Psoas muscle (tissue), 7 donors: ENCODE measurements at regions not wholly inside any gene's neighbourhood (a gene's known extent, or its start where the extent isn't known, plus 50 kb on each side); places are given as distances from the start of the nearest gene placed in this dataset.

Source experiments
- ATAC-seq, 4 donors: fragments of 200-7000 bp; cut with Tn5 transposase; one replicate each; pipeline ENCODE4 v1.9.1; 2020; ENCODE audit warnings: moderate library complexity in 3 of 4, mild to moderate bottlenecking in 2 of 4
- DNase-seq, 2 donors: peaks; one replicate each; pipeline ENCODE4 v3.0.0-alpha.2; 2020
- H3K27ac ChIP-seq: fragments of 200-600 bp; one replicate; pipeline ENCODE4 v1.8.0; 2022
- H3K27me3 ChIP-seq, 3 donors: fragments of 200-600 bp in 1 of 3; one replicate each; pipeline versions ENCODE4 v1.6.1 to v1.8.0; 2013 to 2022; ENCODE audit warnings: low read length in 2 of 3, mild to moderate bottlenecking in 2 of 3, moderate library complexity in 1 of 3; ENCODE audit not compliant: insufficient read depth in 3 of 3
- H3K36me3 ChIP-seq, 2 donors: fragments of 200-600 bp in 1 of 2; one replicate each; pipeline versions ENCODE4 v1.6.1 to v1.8.0; 2013 to 2022; ENCODE audit warnings: low read depth in 1 of 2, mild to moderate bottlenecking in 1 of 2, moderate library complexity in 1 of 2; ENCODE audit not compliant: insufficient read depth in 1 of 2
- H3K4me1 ChIP-seq: fragments of 200-600 bp; one replicate; pipeline ENCODE4 v1.8.0; 2022
- H3K4me3 ChIP-seq: fragments of 200-600 bp; one replicate; pipeline ENCODE4 v1.8.0; 2022; ENCODE audit warnings: mild to moderate bottlenecking
- H3K9me3 ChIP-seq: fragments of 200-600 bp; one replicate; pipeline ENCODE4 v1.8.0; 2022
- WGBS, 3 donors: extraction: QIAGEN DNeasy Blood & Tissue Kit; methylation state at CpG; one replicate each; pipeline versions ENCODE4 v1.1.6 to v1.1.7; 2013; 5-methylcytosine and 5-hydroxymethylcytosine counted together
- intact Hi-C, 2 donors: fragments of 100-400 bp; cut with DNase I; formaldehyde crosslinking; loops; one replicate each; pipeline versions ENCODE4 v1.11.0 to v1.14.2; 2022
- TF ChIP-seq, protein P1 (sequence below): fragments of 200-600 bp; IDR thresholded peaks from one replicate; pipeline ENCODE4 v1.8.0; 2022; ENCODE audit warnings: antibody characterized with exemption
- donor health status: healthy with polysubstance abuse.
- donor health status: DM: no; HTN: no; CAD: no; lungs with moderate emphysema.
- donor health status: Bipolar disorder and iron deficiency.
- donor health status: healthy.
- donor health status: DM: yes; HTN: yes; CAD: no.
- donor health status: DM: no; HTN: no; CAD: no.
- donor health status: DM: yes; HTN: yes; CAD: no.

DNA sequence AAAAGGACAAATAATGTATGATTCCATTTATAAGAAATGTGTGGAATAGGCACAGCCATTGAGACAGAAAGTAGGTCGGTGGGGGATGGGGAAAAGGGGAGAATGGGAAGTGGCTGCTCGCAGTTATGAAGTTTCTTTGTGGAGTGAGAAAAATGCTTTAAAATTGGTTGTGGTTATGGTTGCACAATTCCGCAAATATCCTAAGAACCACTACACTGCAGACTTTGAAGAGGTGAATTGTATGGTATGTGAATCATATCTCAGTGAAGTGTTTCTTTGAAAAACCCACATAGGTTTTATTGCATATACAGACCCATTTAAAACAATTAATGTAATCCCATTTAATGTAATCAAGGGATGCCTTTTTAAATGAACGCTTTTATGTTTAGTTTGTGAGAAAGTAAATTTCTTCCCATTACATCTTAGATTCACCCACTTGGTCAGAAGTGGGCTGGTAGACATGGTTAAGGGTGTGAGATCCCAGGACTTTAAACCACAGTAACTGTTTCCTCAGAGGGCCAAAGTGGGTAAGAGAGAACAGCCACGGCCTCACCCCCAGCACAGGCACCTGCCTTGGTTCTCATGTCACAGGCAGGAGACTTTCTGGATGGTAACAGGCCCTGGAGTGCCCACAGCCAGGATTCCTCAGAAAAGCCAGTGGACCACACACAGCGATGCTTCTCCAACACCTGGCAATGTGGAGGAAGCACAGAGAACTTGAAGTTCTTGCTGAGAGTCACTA, 119.3 kb upstream of the GJB6 start:
- no peak overlapping the region for H3K4me3 ChIP-seq
- H3K27me3 ChIP-seq: no peaks in the 10 kb centered on the region
- no peak overlapping the region for H3K27ac ChIP-seq
- H3K9me3 ChIP-seq: no peaks in the 10 kb centered on the region
- no peaks in the 10 kb centered on the region for H3K36me3 ChIP-seq
- DNase-seq: no peak
- WGBS, 3 donors: 79 to 86% (median 85%) methylated on average over 6 of the region's 6 CpGs
- ATAC-seq: no peak
- intact Hi-C loops: no loop called here
- TF ChIP-seq, protein P1, sequence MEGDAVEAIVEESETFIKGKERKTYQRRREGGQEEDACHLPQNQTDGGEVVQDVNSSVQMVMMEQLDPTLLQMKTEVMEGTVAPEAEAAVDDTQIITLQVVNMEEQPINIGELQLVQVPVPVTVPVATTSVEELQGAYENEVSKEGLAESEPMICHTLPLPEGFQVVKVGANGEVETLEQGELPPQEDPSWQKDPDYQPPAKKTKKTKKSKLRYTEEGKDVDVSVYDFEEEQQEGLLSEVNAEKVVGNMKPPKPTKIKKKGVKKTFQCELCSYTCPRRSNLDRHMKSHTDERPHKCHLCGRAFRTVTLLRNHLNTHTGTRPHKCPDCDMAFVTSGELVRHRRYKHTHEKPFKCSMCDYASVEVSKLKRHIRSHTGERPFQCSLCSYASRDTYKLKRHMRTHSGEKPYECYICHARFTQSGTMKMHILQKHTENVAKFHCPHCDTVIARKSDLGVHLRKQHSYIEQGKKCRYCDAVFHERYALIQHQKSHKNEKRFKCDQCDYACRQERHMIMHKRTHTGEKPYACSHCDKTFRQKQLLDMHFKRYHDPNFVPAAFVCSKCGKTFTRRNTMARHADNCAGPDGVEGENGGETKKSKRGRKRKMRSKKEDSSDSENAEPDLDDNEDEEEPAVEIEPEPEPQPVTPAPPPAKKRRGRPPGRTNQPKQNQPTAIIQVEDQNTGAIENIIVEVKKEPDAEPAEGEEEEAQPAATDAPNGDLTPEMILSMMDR: no peak
- H3K4me1 ChIP-seq: no peaks in the 10 kb centered on the region

GRCh38 chr13:20350819-20351218, 118.7 kb upstream of the GJB6 start:
- no peaks in the 10 kb centered on the region for H3K27me3 ChIP-seq
- no peaks in the 10 kb centered on the region for H3K4me1 ChIP-seq
- no peaks in the 10 kb centered on the region for H3K36me3 ChIP-seq
- TF ChIP-seq, protein P1: no peak
- no peak overlapping the region for H3K4me3 ChIP-seq
- DNase-seq (no peak), ATAC-seq (no peak)
- WGBS, 3 donors: 82 to 85% (median 83%) methylated on average over 6 of the region's 6 CpGs
- intact Hi-C loops: no loop called here
- no peak overlapping the region for H3K27ac ChIP-seq
- no peaks in the 10 kb centered on the region for H3K9me3 ChIP-seq

DNA sequence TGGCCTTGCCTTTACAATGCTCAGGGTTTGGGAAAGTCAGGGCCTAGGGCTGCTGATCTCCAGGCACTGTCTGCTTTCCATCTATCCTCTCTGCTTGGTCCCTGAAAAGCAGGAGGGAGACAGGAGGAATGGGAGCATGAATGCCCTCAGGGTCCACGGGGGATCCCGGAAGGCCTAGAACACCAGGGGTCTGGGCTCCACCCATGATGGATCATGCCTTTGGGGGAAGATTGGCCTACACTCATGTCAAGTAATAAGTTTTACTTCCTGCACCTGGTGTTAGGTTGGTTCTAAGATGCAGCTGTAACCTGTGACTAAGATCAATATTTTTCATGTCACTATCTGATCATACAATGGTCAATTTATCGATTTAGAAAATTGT, 118.3 kb upstream of the GJB6 start:
- no peaks in the 10 kb centered on the region for H3K9me3 ChIP-seq
- DNase-seq (no peak), ATAC-seq (no peak)
- 90 to 93% (median 91%) methylated on average over 3 of the region's 3 CpGs for WGBS, 3 donors
- no peaks in the 10 kb centered on the region for H3K4me1 ChIP-seq
- no peak overlapping the region for H3K27ac ChIP-seq
- H3K36me3 ChIP-seq: no peaks in the 10 kb centered on the region
- intact Hi-C loops: no loop called here
- TF ChIP-seq, protein P1: no peak
- no peak overlapping the region for H3K4me3 ChIP-seq
- no peaks in the 10 kb centered on the region for H3K27me3 ChIP-seq

DNA sequence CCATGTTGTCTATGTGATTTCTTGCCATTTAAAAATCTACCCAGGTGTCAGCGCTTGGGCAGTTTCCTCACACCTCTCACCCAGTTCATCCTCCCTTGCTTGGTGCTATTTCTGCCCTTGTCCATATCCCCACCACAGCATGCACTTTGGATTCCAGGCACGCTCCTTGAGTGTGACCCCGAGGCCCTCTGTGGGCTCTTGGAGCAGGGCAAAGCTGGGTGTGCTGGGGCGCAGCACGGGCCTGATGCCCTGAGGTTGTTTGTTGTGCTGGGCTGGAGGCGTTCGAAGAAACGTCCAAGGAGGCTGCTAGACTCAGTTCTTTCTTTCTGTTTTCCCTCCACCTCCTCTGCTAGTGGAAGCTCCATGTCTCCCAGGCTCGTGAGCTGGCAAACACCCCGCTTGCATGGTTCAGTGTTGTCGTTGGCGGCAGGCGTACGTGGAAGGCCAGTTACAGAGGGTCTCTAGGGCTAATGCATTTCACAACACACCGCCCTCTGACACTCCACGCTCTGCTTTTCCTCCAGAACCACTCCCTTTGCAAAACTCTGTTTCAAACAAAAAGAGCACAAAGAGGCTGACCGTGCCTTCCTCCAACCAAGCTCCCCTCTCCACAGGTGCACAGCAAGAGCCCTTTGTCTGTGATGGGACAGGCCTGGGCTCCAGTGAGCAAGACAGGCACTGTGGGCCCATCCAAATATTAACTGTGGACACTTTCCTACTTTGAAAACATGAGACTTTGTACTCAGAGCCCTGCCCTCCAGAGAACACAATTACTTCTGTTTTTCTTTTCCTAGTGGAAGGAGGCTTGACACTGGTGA, 117.7 kb upstream of the GJB6 start:
- DNase-seq: peak; percentile 60 to 78
- 72 to 84% (median 75%) methylated on average over 17 of the region's 17 CpGs for WGBS, 3 donors

More for the DNA sequence above, 117.7 kb upstream of the GJB6 start:
- Histone ChIP-seq H3K36me3 (no peaks in the 10 kb centered on the region), H3K27me3 (no peaks in the 10 kb centered on the region), H3K27ac (no peak overlapping the region), H3K9me3 (no peaks in the 10 kb centered on the region), H3K4me1 (no peaks in the 10 kb centered on the region), H3K4me3 (no peak overlapping the region)
- TF ChIP-seq, protein P1: no peak
- intact Hi-C loops: no loop called here
- peak in 1 of 4 donors; percentile 53 for ATAC-seq
